ENCODE measurements at regions not wholly inside any gene's neighbourhood (a gene's known extent, or its start where the extent isn't known, plus 50 kb on each side); places are given as distances from the start of the nearest gene placed in this dataset.

DNA sequence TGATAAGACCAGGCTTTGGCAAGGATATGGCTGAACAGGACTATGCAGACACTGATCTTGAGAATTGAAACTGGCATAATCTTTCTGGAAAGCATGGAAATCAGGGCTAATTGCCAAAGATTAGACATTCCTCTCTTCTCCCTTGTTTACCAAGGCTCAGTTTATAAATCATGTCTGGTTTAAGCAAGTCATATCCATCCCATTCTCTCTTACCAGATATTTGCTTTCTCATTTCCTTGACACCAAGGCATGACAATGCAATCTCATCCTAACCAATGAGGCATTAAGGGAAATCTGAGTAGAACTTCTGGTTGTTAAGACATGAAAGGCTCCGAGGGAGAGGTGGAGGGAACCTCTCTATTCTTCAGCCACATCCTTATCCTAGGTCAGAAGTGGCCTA is 110.3 kb upstream of the CEP85L start:
- Histone ChIP-seq H3K36me3 (ENCODE audit: insufficient read depth) (no peaks in the 10 kb centered on the region), H3K4me3 (no peak overlapping the region), H3K9me2 (ENCODE audit: insufficient read depth) (peaks cover 7% of the 10 kb centered on the region; the same call in 1 of the 2 replicates), H3K79me2 (replicated peaks; ENCODE audit: insufficient read depth) (no peaks in the 10 kb centered on the region), H3K27ac (ENCODE audit: low read depth) (no peak overlapping the region), H3K4me2 (no peak overlapping the region), H3K27me3 (ENCODE audit: insufficient read depth) (no peaks in the 10 kb centered on the region), H3K4me1 (ENCODE audit: insufficient read depth) (no peaks in the 10 kb centered on the region), H4K20me1 (replicated peaks; ENCODE audit: insufficient read depth) (no peaks in the 10 kb centered on the region), H2AFZ (no peak overlapping the region), H3F3A (replicated peaks; ENCODE audit: low read depth) (no peaks in the 10 kb centered on the region)
- H3K27me3 Mint-ChIP-seq (ENCODE audit: insufficient read depth, low read depth, poor library complexity) = no peaks in the 10 kb centered on the region
- no peak overlapping the region for H3K27ac Mint-ChIP-seq
- no peak for TF ChIP-seq CREB1 (CRISPR knock-in tag; IDR thresholded peaks at IDR 0.05; ENCODE audit: low read depth)
- TF ChIP-seq ZNF331 (CRISPR knock-in tag; IDR thresholded peaks at IDR 0.05; ENCODE audit: low read depth) = no peak
- ATAC-seq = no peak
- no peak overlapping the region for H3K4me3 Mint-ChIP-seq
- H3K9me3 Mint-ChIP-seq = no peaks in the 10 kb centered on the region
- H3K36me3 Mint-ChIP-seq (ENCODE audit: low read depth) = no peaks in the 10 kb centered on the region
- no peak for DNase-seq (ENCODE audit: low spot score)
- H3K4me1 Mint-ChIP-seq = no peaks in the 10 kb centered on the region

DNA sequence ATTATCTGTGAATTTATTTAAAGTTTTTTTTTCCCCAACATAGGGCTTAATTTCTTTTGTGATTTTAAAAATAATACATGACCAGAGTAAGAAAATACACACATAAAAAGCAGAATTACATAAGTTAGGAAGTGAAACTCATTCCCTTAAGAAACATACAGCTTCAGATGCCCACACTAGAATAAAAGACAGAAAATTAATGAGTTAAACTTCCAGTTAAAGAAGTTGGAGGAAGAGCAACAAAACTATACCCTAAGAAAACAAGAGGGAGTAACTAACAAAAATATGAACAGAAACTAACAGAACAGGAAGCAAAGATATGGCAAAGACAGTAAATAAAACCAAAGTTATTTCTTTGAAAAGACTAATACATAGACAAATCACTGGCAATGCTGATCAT is 107.6 kb upstream of the CEP85L start:
- 0 out of 2 replicates have a peak, but pooled peaks cover 4% of the 10 kb centered on the region for H3K9me2 ChIP-seq (ENCODE audit: insufficient read depth)
- H3K4me3 ChIP-seq = no peak overlapping the region
- H3K36me3 ChIP-seq (ENCODE audit: insufficient read depth) = no peaks in the 10 kb centered on the region
- H3K4me1 ChIP-seq (ENCODE audit: insufficient read depth) = no peaks in the 10 kb centered on the region
- H3K79me2 ChIP-seq (replicated peaks; ENCODE audit: insufficient read depth) = no peaks in the 10 kb centered on the region
- Mint-ChIP-seq H3K9me3 (no peaks in the 10 kb centered on the region), H3K36me3 (ENCODE audit: low read depth) (no peaks in the 10 kb centered on the region), H3K4me1 (no peaks in the 10 kb centered on the region), H3K27me3 (ENCODE audit: insufficient read depth, low read depth, poor library complexity) (peaks cover 3% of the 10 kb centered on the region), H3K4me3 (no peak overlapping the region), H3K27ac (no peak overlapping the region)
- no peaks in the 10 kb centered on the region for H3K27me3 ChIP-seq (ENCODE audit: insufficient read depth)
- no peaks in the 10 kb centered on the region for H3F3A ChIP-seq (replicated peaks; ENCODE audit: low read depth)
- no peak overlapping the region for H3K27ac ChIP-seq (ENCODE audit: low read depth)
- DNase-seq (ENCODE audit: low spot score) (no peak), ATAC-seq (no peak)
- no peak overlapping the region for H3K4me2 ChIP-seq
- no peak overlapping the region for H2AFZ ChIP-seq
- no peaks in the 10 kb centered on the region for H4K20me1 ChIP-seq (replicated peaks; ENCODE audit: insufficient read depth)
- TF ChIP-seq CREB1 (CRISPR knock-in tag; IDR thresholded peaks at IDR 0.05; ENCODE audit: low read depth) = no peak
- TF ChIP-seq, protein P1, sequence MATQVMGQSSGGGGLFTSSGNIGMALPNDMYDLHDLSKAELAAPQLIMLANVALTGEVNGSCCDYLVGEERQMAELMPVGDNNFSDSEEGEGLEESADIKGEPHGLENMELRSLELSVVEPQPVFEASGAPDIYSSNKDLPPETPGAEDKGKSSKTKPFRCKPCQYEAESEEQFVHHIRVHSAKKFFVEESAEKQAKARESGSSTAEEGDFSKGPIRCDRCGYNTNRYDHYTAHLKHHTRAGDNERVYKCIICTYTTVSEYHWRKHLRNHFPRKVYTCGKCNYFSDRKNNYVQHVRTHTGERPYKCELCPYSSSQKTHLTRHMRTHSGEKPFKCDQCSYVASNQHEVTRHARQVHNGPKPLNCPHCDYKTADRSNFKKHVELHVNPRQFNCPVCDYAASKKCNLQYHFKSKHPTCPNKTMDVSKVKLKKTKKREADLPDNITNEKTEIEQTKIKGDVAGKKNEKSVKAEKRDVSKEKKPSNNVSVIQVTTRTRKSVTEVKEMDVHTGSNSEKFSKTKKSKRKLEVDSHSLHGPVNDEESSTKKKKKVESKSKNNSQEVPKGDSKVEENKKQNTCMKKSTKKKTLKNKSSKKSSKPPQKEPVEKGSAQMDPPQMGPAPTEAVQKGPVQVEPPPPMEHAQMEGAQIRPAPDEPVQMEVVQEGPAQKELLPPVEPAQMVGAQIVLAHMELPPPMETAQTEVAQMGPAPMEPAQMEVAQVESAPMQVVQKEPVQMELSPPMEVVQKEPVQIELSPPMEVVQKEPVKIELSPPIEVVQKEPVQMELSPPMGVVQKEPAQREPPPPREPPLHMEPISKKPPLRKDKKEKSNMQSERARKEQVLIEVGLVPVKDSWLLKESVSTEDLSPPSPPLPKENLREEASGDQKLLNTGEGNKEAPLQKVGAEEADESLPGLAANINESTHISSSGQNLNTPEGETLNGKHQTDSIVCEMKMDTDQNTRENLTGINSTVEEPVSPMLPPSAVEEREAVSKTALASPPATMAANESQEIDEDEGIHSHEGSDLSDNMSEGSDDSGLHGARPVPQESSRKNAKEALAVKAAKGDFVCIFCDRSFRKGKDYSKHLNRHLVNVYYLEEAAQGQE (IDR thresholded peaks at IDR 0.05; ENCODE audit: unreplicated experiment) = no peak
- TF ChIP-seq ZNF114 (CRISPR knock-in tag; IDR thresholded peaks at IDR 0.05) = no peak
- no peak for TF ChIP-seq STAT1 (IDR thresholded peaks at IDR 0.05; ENCODE audit: unreplicated experiment)
- TF ChIP-seq, protein P2, sequence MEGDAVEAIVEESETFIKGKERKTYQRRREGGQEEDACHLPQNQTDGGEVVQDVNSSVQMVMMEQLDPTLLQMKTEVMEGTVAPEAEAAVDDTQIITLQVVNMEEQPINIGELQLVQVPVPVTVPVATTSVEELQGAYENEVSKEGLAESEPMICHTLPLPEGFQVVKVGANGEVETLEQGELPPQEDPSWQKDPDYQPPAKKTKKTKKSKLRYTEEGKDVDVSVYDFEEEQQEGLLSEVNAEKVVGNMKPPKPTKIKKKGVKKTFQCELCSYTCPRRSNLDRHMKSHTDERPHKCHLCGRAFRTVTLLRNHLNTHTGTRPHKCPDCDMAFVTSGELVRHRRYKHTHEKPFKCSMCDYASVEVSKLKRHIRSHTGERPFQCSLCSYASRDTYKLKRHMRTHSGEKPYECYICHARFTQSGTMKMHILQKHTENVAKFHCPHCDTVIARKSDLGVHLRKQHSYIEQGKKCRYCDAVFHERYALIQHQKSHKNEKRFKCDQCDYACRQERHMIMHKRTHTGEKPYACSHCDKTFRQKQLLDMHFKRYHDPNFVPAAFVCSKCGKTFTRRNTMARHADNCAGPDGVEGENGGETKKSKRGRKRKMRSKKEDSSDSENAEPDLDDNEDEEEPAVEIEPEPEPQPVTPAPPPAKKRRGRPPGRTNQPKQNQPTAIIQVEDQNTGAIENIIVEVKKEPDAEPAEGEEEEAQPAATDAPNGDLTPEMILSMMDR (conservative IDR thresholded peaks at IDR 0.05; ENCODE audit: low read depth in 2 of 2) = no peak
- TF ChIP-seq, protein P3, sequence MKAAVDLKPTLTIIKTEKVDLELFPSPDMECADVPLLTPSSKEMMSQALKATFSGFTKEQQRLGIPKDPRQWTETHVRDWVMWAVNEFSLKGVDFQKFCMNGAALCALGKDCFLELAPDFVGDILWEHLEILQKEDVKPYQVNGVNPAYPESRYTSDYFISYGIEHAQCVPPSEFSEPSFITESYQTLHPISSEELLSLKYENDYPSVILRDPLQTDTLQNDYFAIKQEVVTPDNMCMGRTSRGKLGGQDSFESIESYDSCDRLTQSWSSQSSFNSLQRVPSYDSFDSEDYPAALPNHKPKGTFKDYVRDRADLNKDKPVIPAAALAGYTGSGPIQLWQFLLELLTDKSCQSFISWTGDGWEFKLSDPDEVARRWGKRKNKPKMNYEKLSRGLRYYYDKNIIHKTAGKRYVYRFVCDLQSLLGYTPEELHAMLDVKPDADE (IDR thresholded peaks at IDR 0.05) = no peak
- TF ChIP-seq EZH2 (IDR thresholded peaks at IDR 0.05; ENCODE audit: low read depth, unreplicated experiment) = no peak
- no peak for TF ChIP-seq EZH2phosphoT487 (IDR thresholded peaks at IDR 0.05; ENCODE audit: unreplicated experiment)
- TF ChIP-seq ZNF331 (CRISPR knock-in tag; IDR thresholded peaks at IDR 0.05; ENCODE audit: low read depth) = no peak
- TF ChIP-seq NANOG (IDR thresholded peaks at IDR 0.05; ENCODE audit: borderline replicate concordance) = no peak
- TF ChIP-seq POLR2AphosphoS5 (IDR thresholded peaks at IDR 0.05; ENCODE audit: low read depth) = no peak
- no peak for TF ChIP-seq JUNB (IDR thresholded peaks at IDR 0.05; ENCODE audit: unreplicated experiment)
